ENCODE measurements at regions not wholly inside any gene's neighbourhood (a gene's known extent, or its start where the extent isn't known, plus 50 kb on each side); places are given as distances from the start of the nearest gene placed in this dataset.

GRCh38 chr12:112559784-112560183 lies 141.0 kb downstream of the PTPN11 start:
- peak; percentile 36 for DNase-seq (ENCODE audit: low read depth)

- no peak for DNase-seq (ENCODE audit: low read depth)
These were observed 145.5 kb downstream of the PTPN11 start for GRCh38 chr12:112564160-112564784.

GRCh38 chr12:112568641-112569040 lies 149.9 kb downstream of the PTPN11 start:
- no peak for DNase-seq (ENCODE audit: low read depth)

GRCh38 chr12:112570096-112570495 lies 151.3 kb downstream of the PTPN11 start:
- no peak for DNase-seq (ENCODE audit: low read depth)

GRCh38 chr12:112573141-112573540 lies 154.4 kb downstream of the PTPN11 start:
- DNase-seq (ENCODE audit: low read depth) = no peak

- no peak for DNase-seq (ENCODE audit: low read depth)
These were observed 156.3 kb downstream of the PTPN11 start for GRCh38 chr12:112574896-112575558.

GRCh38 chr12:112575559-112576067 lies 156.9 kb downstream of the PTPN11 start:
- no peak for DNase-seq (ENCODE audit: low read depth)

GRCh38 chr12:112577473-112578329 lies 159.0 kb downstream of the PTPN11 start:
- DNase-seq (ENCODE audit: low read depth) = no peak

GRCh38 chr12:112584266-112584722 lies 165.5 kb downstream of the PTPN11 start:
- peak; percentile 38 for DNase-seq (ENCODE audit: low read depth)

- DNase-seq (ENCODE audit: low read depth) = no peak
These were observed 167.5 kb downstream of the PTPN11 start for GRCh38 chr12:112586148-112586783.

- no peak for DNase-seq (ENCODE audit: low read depth)
These were observed 170.5 kb downstream of the PTPN11 start for GRCh38 chr12:112589275-112589674.

- peak; percentile 20 for DNase-seq (ENCODE audit: low read depth)
These were observed 171.5 kb downstream of the PTPN11 start for GRCh38 chr12:112590281-112590680.

- no peak for DNase-seq (ENCODE audit: low read depth)
These were observed 172.7 kb downstream of the PTPN11 start for GRCh38 chr12:112591488-112591887.

- no peak for DNase-seq (ENCODE audit: low read depth)
These were observed 176.7 kb downstream of the PTPN11 start for GRCh38 chr12:112595410-112595809.

- DNase-seq (ENCODE audit: low read depth) = no peak
These were observed 179.2 kb downstream of the PTPN11 start for GRCh38 chr12:112597986-112598385.

- DNase-seq (ENCODE audit: low read depth) = no peak
These were observed 179.9 kb downstream of the PTPN11 start for GRCh38 chr12:112598626-112599025.

GRCh38 chr12:112599871-112600270 lies 181.1 kb downstream of the PTPN11 start:
- no peak for DNase-seq (ENCODE audit: low read depth)

- DNase-seq (ENCODE audit: low read depth) = no peak
These were observed 183.4 kb downstream of the PTPN11 start for GRCh38 chr12:112602150-112602549.

GRCh38 chr12:112606611-112607365 lies 184.8 kb upstream of the RPH3A start:
- no peak for DNase-seq (ENCODE audit: low read depth)

- DNase-seq (ENCODE audit: low read depth) = no peak
These were observed 184.1 kb upstream of the RPH3A start for GRCh38 chr12:112607427-112607826.

GRCh38 chr12:112611908-112612307 lies 179.6 kb upstream of the RPH3A start:
- no peak for DNase-seq (ENCODE audit: low read depth)
